ENCODE measurements at regions not wholly inside any gene's neighbourhood (a gene's known extent, or its start where the extent isn't known, plus 50 kb on each side); places are given as distances from the start of the nearest gene placed in this dataset.

DNA sequence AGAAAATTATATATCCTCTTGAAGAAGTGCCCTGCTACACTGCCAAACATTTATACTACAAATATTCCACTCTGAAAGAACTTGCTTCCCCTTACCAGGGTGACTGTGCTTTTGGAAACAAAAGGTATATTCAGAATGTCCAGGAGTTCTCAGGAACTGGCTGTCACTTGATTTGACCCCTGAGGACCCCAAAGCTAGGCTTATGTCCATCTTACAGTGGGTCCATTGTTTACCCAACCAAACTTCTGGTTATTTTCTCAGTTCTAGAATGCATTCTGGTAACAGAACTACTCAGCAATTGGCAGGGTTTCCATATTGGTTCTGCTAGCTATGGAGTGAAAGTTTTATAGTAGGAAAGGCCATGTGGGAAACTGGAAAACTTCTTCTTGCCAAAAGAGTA, 207.1 kb upstream of the KCTD3 start:
- Mint-ChIP-seq H3K27ac (no peak overlapping the region), H3K27me3 (ENCODE audit: insufficient read depth) (no peaks in the 10 kb centered on the region; the same call in none of the 2 replicates), H3K4me1 (ENCODE audit: low read depth) (no peaks in the 10 kb centered on the region), H3K4me3 (no peak overlapping the region), H3K9me3 (peaks cover 4% of the 10 kb centered on the region; the same call in 1 of the 2 replicates), H3K36me3 (ENCODE audit: low read depth) (no peaks in the 10 kb centered on the region)
- DNase-seq = no peak
- TF ChIP-seq, protein P1, sequence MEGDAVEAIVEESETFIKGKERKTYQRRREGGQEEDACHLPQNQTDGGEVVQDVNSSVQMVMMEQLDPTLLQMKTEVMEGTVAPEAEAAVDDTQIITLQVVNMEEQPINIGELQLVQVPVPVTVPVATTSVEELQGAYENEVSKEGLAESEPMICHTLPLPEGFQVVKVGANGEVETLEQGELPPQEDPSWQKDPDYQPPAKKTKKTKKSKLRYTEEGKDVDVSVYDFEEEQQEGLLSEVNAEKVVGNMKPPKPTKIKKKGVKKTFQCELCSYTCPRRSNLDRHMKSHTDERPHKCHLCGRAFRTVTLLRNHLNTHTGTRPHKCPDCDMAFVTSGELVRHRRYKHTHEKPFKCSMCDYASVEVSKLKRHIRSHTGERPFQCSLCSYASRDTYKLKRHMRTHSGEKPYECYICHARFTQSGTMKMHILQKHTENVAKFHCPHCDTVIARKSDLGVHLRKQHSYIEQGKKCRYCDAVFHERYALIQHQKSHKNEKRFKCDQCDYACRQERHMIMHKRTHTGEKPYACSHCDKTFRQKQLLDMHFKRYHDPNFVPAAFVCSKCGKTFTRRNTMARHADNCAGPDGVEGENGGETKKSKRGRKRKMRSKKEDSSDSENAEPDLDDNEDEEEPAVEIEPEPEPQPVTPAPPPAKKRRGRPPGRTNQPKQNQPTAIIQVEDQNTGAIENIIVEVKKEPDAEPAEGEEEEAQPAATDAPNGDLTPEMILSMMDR (IDR thresholded peaks at IDR 0.05) = no peak

DNA sequence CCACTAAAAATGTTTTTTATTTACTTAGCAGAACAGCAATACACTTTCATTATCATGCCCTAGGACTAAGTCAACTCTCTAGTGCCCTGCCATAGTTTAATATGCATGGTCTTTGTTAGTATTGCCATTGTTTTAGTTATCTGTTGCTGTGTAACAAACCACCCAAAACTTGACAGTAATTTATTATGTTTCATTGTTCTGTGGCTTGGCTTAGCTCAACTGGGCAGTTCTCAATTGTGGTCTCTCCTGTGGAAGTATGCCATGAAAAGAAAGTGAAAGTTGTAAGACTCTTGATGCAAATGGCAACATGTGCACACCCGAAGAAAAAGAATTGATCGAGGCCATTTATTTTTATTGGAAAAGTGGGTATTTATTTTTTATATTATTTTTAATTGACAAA, 206.3 kb upstream of the KCTD3 start:
- no peak overlapping the region for H3K27ac Mint-ChIP-seq
- no peaks in the 10 kb centered on the region for H3K36me3 Mint-ChIP-seq (ENCODE audit: low read depth)
- no peaks in the 10 kb centered on the region for H3K4me1 Mint-ChIP-seq (ENCODE audit: low read depth)
- peaks cover 4% of the 10 kb centered on the region; the same call in 1 of the 2 replicates for H3K9me3 Mint-ChIP-seq
- peak overlapping the region; percentile 28; the same call in 1 of the 2 replicates for H3K4me3 Mint-ChIP-seq
- TF ChIP-seq, protein P1 (IDR thresholded peaks at IDR 0.05) = no peak
- DNase-seq = no peak
- no peaks in the 10 kb centered on the region; the same call in none of the 2 replicates for H3K27me3 Mint-ChIP-seq (ENCODE audit: insufficient read depth)

DNA sequence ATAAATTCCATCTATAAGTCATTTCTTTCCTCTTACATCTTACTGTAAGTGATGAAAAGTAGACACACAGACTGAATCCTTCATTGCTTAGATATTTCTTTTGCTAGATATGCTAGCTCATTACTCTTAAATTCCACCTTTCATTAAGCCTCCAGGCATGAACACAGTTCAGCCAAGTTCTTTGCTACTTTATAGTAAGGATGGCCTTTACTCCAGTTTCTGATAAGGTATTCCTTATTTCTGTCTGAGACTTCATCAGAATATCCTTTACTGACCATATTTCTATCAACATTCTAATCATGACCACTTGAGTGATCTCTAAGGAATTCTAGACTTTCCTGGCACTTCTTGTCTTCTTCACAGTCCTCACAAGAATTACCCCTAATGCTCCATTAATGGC, 191.7 kb upstream of the KCTD3 start:
- Mint-ChIP-seq H3K27ac (no peak overlapping the region), H3K4me3 (no peak overlapping the region), H3K9me3 (no peaks in the 10 kb centered on the region), H3K4me1 (ENCODE audit: low read depth) (no peaks in the 10 kb centered on the region; the same call in 1 of the 2 replicates), H3K27me3 (ENCODE audit: insufficient read depth) (peaks cover 13% of the 10 kb centered on the region), H3K36me3 (ENCODE audit: low read depth) (no peaks in the 10 kb centered on the region)
- TF ChIP-seq, protein P1 (IDR thresholded peaks at IDR 0.05) = no peak
- DNase-seq = no peak

DNA sequence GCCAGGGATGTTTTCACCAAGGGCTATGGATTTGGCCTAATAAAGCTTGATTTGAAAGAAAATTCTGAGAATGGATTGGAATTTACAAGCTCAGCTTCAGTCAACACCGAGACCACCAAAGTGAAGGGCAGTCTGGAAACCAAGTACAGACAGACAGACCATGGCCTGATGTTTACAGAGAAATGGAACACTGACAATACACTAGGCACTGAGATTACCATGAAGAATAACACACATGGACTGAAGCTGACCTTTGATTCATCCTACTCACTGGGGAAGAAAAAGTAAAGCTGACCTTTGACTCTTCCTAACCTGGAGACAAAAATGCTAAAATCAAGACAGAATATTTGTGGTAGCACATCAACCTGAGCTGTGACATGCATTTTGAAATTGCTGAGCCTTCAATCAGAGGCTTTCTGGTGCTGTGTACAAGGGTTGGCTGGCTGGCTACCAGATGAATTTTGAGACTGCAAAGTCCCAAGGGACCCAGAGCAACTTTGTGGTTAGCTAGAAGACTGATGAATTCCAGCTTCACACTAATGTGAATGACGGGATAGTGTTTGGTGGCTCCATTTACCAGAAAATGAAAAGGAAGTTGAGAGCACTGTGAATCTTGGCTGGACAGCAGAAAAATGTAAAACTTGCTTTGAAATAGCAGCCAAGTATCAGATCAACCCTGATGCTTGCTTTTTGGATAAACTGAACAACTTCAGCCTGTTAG, 190.4 kb upstream of the KCTD3 start:
- no peaks in the 10 kb centered on the region for H3K9me3 Mint-ChIP-seq
- no peak overlapping the region for H3K27ac Mint-ChIP-seq
- H3K4me1 Mint-ChIP-seq (ENCODE audit: low read depth) = no peaks in the 10 kb centered on the region; the same call in 1 of the 2 replicates
- TF ChIP-seq, protein P1 (IDR thresholded peaks at IDR 0.05) = no peak
- H3K27me3 Mint-ChIP-seq (ENCODE audit: insufficient read depth) = peaks cover 13% of the 10 kb centered on the region
- no peak for DNase-seq
- H3K36me3 Mint-ChIP-seq (ENCODE audit: low read depth) = no peaks in the 10 kb centered on the region
- no peak overlapping the region for H3K4me3 Mint-ChIP-seq

DNA sequence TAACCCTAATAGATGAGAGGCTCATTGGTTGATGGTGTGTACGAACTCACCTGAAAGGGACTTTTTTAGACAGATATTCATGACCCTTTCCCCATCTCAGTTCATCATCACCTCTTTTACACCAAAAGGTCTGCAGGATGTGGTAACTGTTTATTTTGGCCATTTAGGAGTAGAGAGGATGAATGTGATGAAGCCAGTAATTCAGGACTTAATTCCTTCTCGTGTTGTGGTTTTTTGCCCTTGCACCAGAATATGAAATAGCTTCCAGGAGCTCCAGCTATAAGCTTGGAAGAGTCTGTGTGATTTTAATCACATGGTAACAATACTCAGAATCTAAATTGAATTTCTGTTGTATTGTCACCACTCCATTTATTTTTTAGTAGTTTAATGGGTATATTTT, 189.4 kb upstream of the KCTD3 start:
- Mint-ChIP-seq H3K9me3 (no peaks in the 10 kb centered on the region), H3K27ac (no peak overlapping the region), H3K27me3 (ENCODE audit: insufficient read depth) (peaks cover 13% of the 10 kb centered on the region), H3K4me3 (no peak overlapping the region), H3K36me3 (ENCODE audit: low read depth) (no peaks in the 10 kb centered on the region), H3K4me1 (ENCODE audit: low read depth) (no peaks in the 10 kb centered on the region; the same call in 1 of the 2 replicates)
- TF ChIP-seq, protein P1 (IDR thresholded peaks at IDR 0.05) = no peak
- DNase-seq = no peak

All from HFFc6 (cell line).